H1 (cell line): ENCODE measurements at regions not wholly inside any gene's neighbourhood (a gene's known extent, or its start where the extent isn't known, plus 50 kb on each side); places are given as distances from the start of the nearest gene placed in this dataset.

Experiments used
- CTCF ChIA-PET: fragments of 300-600 bp; sonication (Branson Sonifier 250); formaldehyde crosslinking; loops from one replicate; lab custom pipeline; 2021; ENCODE audit not compliant: partially characterized antibody; lab: Charles Lee
- POLR2A ChIA-PET: fragments of 300-600 bp; sonication (Branson Sonifier 250); formaldehyde crosslinking; loops from one replicate; lab custom pipeline; 2021; ENCODE audit warnings: inconsistent platforms; ENCODE audit not compliant: partially characterized antibody; lab: Charles Lee
- DNase-seq, 2 experiments: peaks; one replicate each; pipeline versions ENCODE4 v3.0.0 to v3.0.0-alpha.2; 2010 to 2022; ENCODE audit warnings: low spot score in 2 of 2, low read depth in 1 of 2, mixed read lengths in 1 of 2
- FAIRE-seq: peaks from 2 replicates; lab custom pipeline; 2011; peaks lifted over from hg19 to GRCh38; lab: Jason Lieb, UNC
- H2AFZ ChIP-seq: 2 replicates; pipeline ENCODE4 v1.8.1; 2012; ENCODE audit warnings: low read length, inconsistent platforms
- H2AK5ac ChIP-seq: 2 replicates; pipeline ENCODE4 v1.6.1; 2013; ENCODE audit warnings: low read depth, low read length
- H2BK120ac ChIP-seq: replicated peaks from 2 replicates; pipeline ENCODE3; 2013; ENCODE audit warnings: low read depth, low read length, inconsistent platforms
- H2BK12ac ChIP-seq: 2 replicates; pipeline ENCODE4 v1.6.1; 2013; ENCODE audit warnings: low read depth, low read length
- H2BK15ac ChIP-seq: 2 replicates; pipeline ENCODE4 v1.6.1; 2013; ENCODE audit warnings: low read length
- H2BK20ac ChIP-seq: 2 replicates; pipeline ENCODE4 v1.6.1; 2013; ENCODE audit warnings: low read length
- H2BK5ac ChIP-seq: 2 replicates; pipeline ENCODE4 v1.6.1; 2013; ENCODE audit warnings: low read depth, low read length
- H3K14ac ChIP-seq: 2 replicates; pipeline ENCODE4 v1.6.1; 2013; ENCODE audit warnings: inconsistent platforms; ENCODE audit not compliant: insufficient read length
- H3K18ac ChIP-seq: 2 replicates; pipeline ENCODE4 v1.6.1; 2013; ENCODE audit warnings: low read length; ENCODE audit errors: extremely low read depth
- H3K23ac ChIP-seq: 2 replicates; pipeline ENCODE4 v1.6.1; 2013; ENCODE audit warnings: inconsistent platforms; ENCODE audit not compliant: insufficient read length
- H3K23me2 ChIP-seq: 2 replicates; pipeline ENCODE4 v1.6.1; 2013; ENCODE audit warnings: low read depth, low read length
- H3K27ac ChIP-seq: 2 replicates; pipeline ENCODE4 v1.6.1; 2011; ENCODE audit warnings: low read depth, low read length, inconsistent platforms
- H3K27me3 ChIP-seq, 4 experiments: replicated peaks in 1 of 4; 1 replicate in 1 of 4; 2 replicates in 3 of 4; pipeline versions ENCODE4 v1.6.1 to v1.8.1; 2011 to 2013; ENCODE audit warnings: low read length in 3 of 4, mild to moderate bottlenecking in 3 of 4, inconsistent platforms in 2 of 4, mixed read lengths in 2 of 4, moderate library complexity in 1 of 4; ENCODE audit not compliant: control insufficient read depth in 3 of 4, insufficient read depth in 3 of 4; ENCODE audit errors: extremely low read depth in 1 of 4
- H3K36me3 ChIP-seq, 4 experiments: 2 replicates each; pipeline versions ENCODE4 v1.6.1 to v1.8.1; 2011 to 2013; ENCODE audit warnings: mild to moderate bottlenecking in 4 of 4, low read length in 3 of 4, moderate library complexity in 2 of 4, control low read depth in 1 of 4, inconsistent platforms in 1 of 4; ENCODE audit not compliant: insufficient read depth in 4 of 4, control insufficient read depth in 2 of 4
- H3K4ac ChIP-seq: replicated peaks from 2 replicates; pipeline ENCODE3; 2013; ENCODE audit warnings: low read length, low read depth, mixed read lengths, inconsistent platforms; ENCODE audit not compliant: insufficient read length
- H3K4me1 ChIP-seq, 4 experiments: replicated peaks in 1 of 4; 1 replicate in 1 of 4; 2 replicates in 3 of 4; pipeline versions ENCODE4 v1.6.1 to v1.8.1; 2011 to 2013; ENCODE audit warnings: low read length in 3 of 4, inconsistent platforms in 2 of 4, mixed read lengths in 1 of 4; ENCODE audit not compliant: insufficient read depth in 4 of 4, control insufficient read depth in 3 of 4
- H3K4me2 ChIP-seq, 2 experiments: 2 replicates each; pipeline versions ENCODE4 v1.6.1 to v1.8.1; 2011 to 2013; ENCODE audit warnings: low read depth in 2 of 2, low read length in 2 of 2, control low read depth in 1 of 2, inconsistent platforms in 1 of 2, mild to moderate bottlenecking in 1 of 2; ENCODE audit not compliant: insufficient read depth in 1 of 2
- H3K4me3 ChIP-seq, 4 experiments: fragments of 200-600, 300-600 bp in 1 of 4; sonication (generic), shearing (Covaris generic), sonication (Bioruptor Twin) in 1 of 4; 2 replicates each; pipeline versions ENCODE4 v1.5.1 to v1.8.1; 2011 to 2016; ENCODE audit warnings: low read length in 4 of 4, low read depth in 3 of 4, control low read depth in 2 of 4, inconsistent platforms in 2 of 4, mild to moderate bottlenecking in 2 of 4, mixed read lengths in 1 of 4, moderate library complexity in 1 of 4; ENCODE audit not compliant: insufficient read depth in 2 of 4; ENCODE audit errors: extremely low read depth in 1 of 4
- H3K56ac ChIP-seq: replicated peaks from 2 replicates; pipeline ENCODE3; 2013; ENCODE audit warnings: low read depth, mild to moderate bottlenecking, mixed read lengths, low read length, inconsistent platforms; ENCODE audit not compliant: insufficient read length
- H3K79me1 ChIP-seq: 2 replicates; pipeline ENCODE4 v1.6.1; 2013; ENCODE audit warnings: low read depth, low read length, control low read depth
- H3K79me2 ChIP-seq, 2 experiments: 2 replicates each; pipeline versions ENCODE4 v1.6.1 to v1.8.1; 2012 to 2013; ENCODE audit warnings: low read length in 2 of 2, mild to moderate bottlenecking in 2 of 2, inconsistent platforms in 1 of 2; ENCODE audit not compliant: insufficient read depth in 2 of 2, control insufficient read depth in 1 of 2
- H3K9ac ChIP-seq, 4 experiments: replicated peaks in 1 of 4; 1 replicate in 1 of 4; 2 replicates in 3 of 4; pipeline versions ENCODE4 v1.6.1 to v1.8.1; 2011 to 2013; ENCODE audit warnings: low read depth in 3 of 4, low read length in 3 of 4, control low read depth in 2 of 4, mild to moderate bottlenecking in 2 of 4, moderate library complexity in 2 of 4, inconsistent platforms in 1 of 4; ENCODE audit errors: extremely low read depth in 1 of 4
- H3K9me3 ChIP-seq, 2 experiments: 2 replicates each; pipeline versions ENCODE4 v1.6.1 to v1.8.1; 2012 to 2013; ENCODE audit warnings: mild to moderate bottlenecking in 2 of 2, moderate library complexity in 2 of 2, control low read depth in 1 of 2, inconsistent platforms in 1 of 2, low read depth in 1 of 2, low read length in 1 of 2, mixed read lengths in 1 of 2; ENCODE audit not compliant: insufficient read depth in 2 of 2
- H4K20me1 ChIP-seq, 2 experiments: replicated peaks in 1 of 2; 2 replicates each; pipeline versions ENCODE3 to v1.8.1; 2011 to 2013; ENCODE audit warnings: inconsistent platforms in 2 of 2, low read length in 2 of 2, mild to moderate bottlenecking in 1 of 2; ENCODE audit not compliant: insufficient read depth in 2 of 2, control insufficient read depth in 1 of 2
- H4K5ac ChIP-seq: 2 replicates; pipeline ENCODE4 v1.6.1; 2013; ENCODE audit warnings: low read length, low read depth, mixed read lengths, inconsistent platforms; ENCODE audit not compliant: insufficient read length
- H4K8ac ChIP-seq: 2 replicates; pipeline ENCODE4 v1.8.0; 2013; ENCODE audit warnings: mild to moderate bottlenecking, moderate library complexity, low read length, inconsistent platforms; ENCODE audit not compliant: insufficient read depth; ENCODE audit errors: extremely low read depth
- H4K91ac ChIP-seq: replicated peaks from 2 replicates; pipeline ENCODE3; 2013; ENCODE audit warnings: low read length, mixed read lengths, inconsistent platforms; ENCODE audit not compliant: insufficient read length
- KDM1A ChIP-seq: fragments of 200-600, 300-600 bp; sonication (generic); IDR thresholded peaks from 2 replicates; pipeline ENCODE4 v1.7.1; 2016; ENCODE audit warnings: mild to moderate bottlenecking, low read length, borderline replicate concordance
- SAP30 ChIP-seq: fragments of 300-600 bp; sonication (generic); IDR thresholded peaks from 2 replicates; pipeline ENCODE4 v1.7.1; 2012; ENCODE audit warnings: low read length, moderate library complexity, mild to moderate bottlenecking, inconsistent platforms; ENCODE audit not compliant: insufficient read depth, insufficient replicate concordance
- WGBS, 2 experiments: shearing (Covaris generic) in 1 of 2; methylation state at CpG; one replicate each; pipeline versions ENCODE4 v1.1.6 to v1.1.7; 2013 to 2015; ENCODE audit warnings: low lambda C conversion rate in 2 of 2, mixed read lengths in 2 of 2, inconsistent platforms in 1 of 2, low coverage in 1 of 2, missing lambda C conversion rate in 1 of 2; ENCODE audit not compliant: insufficient replicate concordance in 2 of 2, insufficient coverage in 1 of 2, insufficient read length in 1 of 2; ENCODE audit errors: extremely low coverage in 1 of 2, missing lambda C conversion rate in 1 of 2; 5-methylcytosine and 5-hydroxymethylcytosine counted together

DNA sequence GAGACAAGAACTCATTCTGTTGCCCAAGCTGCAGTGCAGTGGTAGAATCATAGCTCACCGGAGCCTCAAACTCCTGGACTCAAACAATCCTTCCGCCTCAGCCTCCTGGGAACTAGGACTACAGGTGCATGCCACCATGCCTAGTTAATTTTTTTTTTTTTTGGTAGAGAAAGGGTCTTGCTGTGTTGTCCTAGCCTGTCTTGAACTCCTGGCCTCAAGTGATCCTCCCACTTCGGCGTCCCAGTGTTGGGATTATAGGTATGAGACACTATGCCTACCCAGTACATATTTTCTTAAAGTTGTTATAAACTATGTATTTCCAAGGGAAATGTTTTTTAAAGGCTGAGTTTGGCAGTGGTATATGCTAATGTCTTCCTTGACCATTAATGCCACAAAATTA is 412.6 kb downstream of the KLF12 start:
- ChIA-PET POLR2A (no interaction called here), CTCF (interaction anchor here (0.6 to 2.5 kb wide), 6 partner anchors 8 to 921 kb away, joined by 3 to 5 read pairs (median 3); no protein-coding TSS in a partner anchor)
- 0 out of 2 replicates have a peak overlapping the region, but pooled peaks have one; percentile 10 for H2BK20ac ChIP-seq
- DNase-seq (no peak), FAIRE-seq (no peak)
- no peak overlapping the region for H4K91ac ChIP-seq
- H3K79me1 ChIP-seq = no peaks in the 10 kb centered on the region
- H4K20me1 ChIP-seq = no peaks in the 10 kb centered on the region
- no peak overlapping the region for H3K4me3 ChIP-seq
- H3K4me1 ChIP-seq = peaks cover 0 to 7% (median 4%) of the 10 kb centered on the region in 4 experiments; a peak in 3 of 7 replicates
- H4K5ac ChIP-seq = peak overlapping the region; percentile 67
- H4K8ac ChIP-seq = no peak overlapping the region
- no peak overlapping the region for H3K56ac ChIP-seq
- no peaks in the 10 kb centered on the region; a peak in 1 of 8 replicates for H3K36me3 ChIP-seq
- no peak overlapping the region for H2BK5ac ChIP-seq
- H2AK5ac ChIP-seq = no peak overlapping the region
- no peaks in the 10 kb centered on the region for H3K79me2 ChIP-seq
- H3K27me3 ChIP-seq = no peaks in the 10 kb centered on the region
- no peaks in the 10 kb centered on the region for H3K9me3 ChIP-seq
- no peak overlapping the region for H3K23ac ChIP-seq
- no peak overlapping the region for H3K18ac ChIP-seq
- no peak overlapping the region for H3K14ac ChIP-seq
- H2BK12ac ChIP-seq = no peak overlapping the region
- TF ChIP-seq KDM1A = peak; percentile 75; the same call in 1 of the 2 replicates
- TF ChIP-seq SAP30 = no peak
- H3K4me2 ChIP-seq = no peak overlapping the region
- H3K23me2 ChIP-seq = no peaks in the 10 kb centered on the region
- H2AFZ ChIP-seq = no peak overlapping the region
- H3K4ac ChIP-seq = no peak overlapping the region
- H3K27ac ChIP-seq = no peak overlapping the region
- H2BK15ac ChIP-seq = no peak overlapping the region
- peak overlapping the region; percentile 35 for H2BK120ac ChIP-seq
- no peak overlapping the region for H3K9ac ChIP-seq
- WGBS, 2 experiments = 87% methylated on average over 4 of the region's 4 CpGs; no CpG with 5 or more reads in 1 of the 2 experiments
